Esophagus squamous epithelium (tissue), 4 donors: ENCODE measurements at regions not wholly inside any gene's neighbourhood (a gene's known extent, or its start where the extent isn't known, plus 50 kb on each side); places are given as distances from the start of the nearest gene placed in this dataset.

ENCODE experiments used
- POLR2A ChIP-seq, 4 donors: fragments of 450-650 bp; IDR thresholded peaks; one replicate each; pipeline ENCODE4 v1.6.1; 2017; ENCODE audit warnings: antibody characterized with exemption in 4 of 4, mild to moderate bottlenecking in 4 of 4, moderate library complexity in 3 of 4
- TF ChIP-seq, protein P1 (sequence below), 6 experiments: fragments of 450-650 bp in 4 of 6; fragments of 200-600 bp in 2 of 6; sonication (generic) in 2 of 6; IDR thresholded peaks; one replicate each; pipeline ENCODE4 v1.5.1; 2016 to 2019; ENCODE audit warnings: antibody characterized with exemption in 6 of 6, mild to moderate bottlenecking in 4 of 6, moderate library complexity in 4 of 6

DNA sequence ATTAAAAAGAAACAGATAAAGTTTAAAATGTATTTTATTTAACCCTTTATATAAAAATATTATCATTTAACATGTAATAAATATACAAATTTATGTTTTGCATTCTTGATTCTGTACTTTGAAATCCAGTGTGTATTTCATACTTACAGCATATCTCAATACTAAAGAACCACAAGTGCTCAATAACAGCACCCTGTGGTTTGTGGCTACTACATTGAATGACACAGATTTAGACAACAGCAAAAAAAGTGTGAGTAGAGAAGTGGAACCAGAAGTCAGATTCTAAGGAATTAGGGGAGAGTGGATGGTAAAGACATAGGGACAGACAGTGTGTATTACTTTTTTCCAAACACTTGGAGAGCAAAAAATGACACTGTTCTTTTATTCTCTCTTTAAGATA, 524.5 kb downstream of the BMP2 start:
- no peak for TF ChIP-seq POLR2A (IDR thresholded peaks at IDR 0.05)
- TF ChIP-seq, protein P1, sequence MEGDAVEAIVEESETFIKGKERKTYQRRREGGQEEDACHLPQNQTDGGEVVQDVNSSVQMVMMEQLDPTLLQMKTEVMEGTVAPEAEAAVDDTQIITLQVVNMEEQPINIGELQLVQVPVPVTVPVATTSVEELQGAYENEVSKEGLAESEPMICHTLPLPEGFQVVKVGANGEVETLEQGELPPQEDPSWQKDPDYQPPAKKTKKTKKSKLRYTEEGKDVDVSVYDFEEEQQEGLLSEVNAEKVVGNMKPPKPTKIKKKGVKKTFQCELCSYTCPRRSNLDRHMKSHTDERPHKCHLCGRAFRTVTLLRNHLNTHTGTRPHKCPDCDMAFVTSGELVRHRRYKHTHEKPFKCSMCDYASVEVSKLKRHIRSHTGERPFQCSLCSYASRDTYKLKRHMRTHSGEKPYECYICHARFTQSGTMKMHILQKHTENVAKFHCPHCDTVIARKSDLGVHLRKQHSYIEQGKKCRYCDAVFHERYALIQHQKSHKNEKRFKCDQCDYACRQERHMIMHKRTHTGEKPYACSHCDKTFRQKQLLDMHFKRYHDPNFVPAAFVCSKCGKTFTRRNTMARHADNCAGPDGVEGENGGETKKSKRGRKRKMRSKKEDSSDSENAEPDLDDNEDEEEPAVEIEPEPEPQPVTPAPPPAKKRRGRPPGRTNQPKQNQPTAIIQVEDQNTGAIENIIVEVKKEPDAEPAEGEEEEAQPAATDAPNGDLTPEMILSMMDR (IDR thresholded peaks at IDR 0.05), result no peak
